Ecto neural progenitor cell (in vitro differentiated cells): ENCODE measurements at regions not wholly inside any gene's neighbourhood (a gene's known extent, or its start where the extent isn't known, plus 50 kb on each side); places are given as distances from the start of the nearest gene placed in this dataset.
"Not testable (repeated sequence)": the region's sequence is repeated elsewhere in the genome, so short reads cannot be mapped to it uniquely, and the experiment has no call there.

ENCODE experiments used
- DNase-seq: peaks from one replicate; pipeline ENCODE4 v3.0.0-alpha.2; 2018; ENCODE audit warnings: low spot score

GRCh38 chr13:50130123-50130946 is 115.1 kb downstream of the KCNRG start:
- peak; percentile 71 for DNase-seq

- peak; percentile 51 for DNase-seq
Measured at GRCh38 chr13:50131920-50132903, 117.0 kb downstream of the KCNRG start.

GRCh38 chr13:50132904-50133357 is 117.7 kb downstream of the KCNRG start:
- no peak for DNase-seq

- DNase-seq, result peak; percentile 62
Measured at GRCh38 chr13:50133358-50133953, 118.2 kb downstream of the KCNRG start.

- DNase-seq, result no peak
Measured at GRCh38 chr13:50136226-50136625, 121.0 kb downstream of the KCNRG start.

GRCh38 chr13:50136678-50137077 is 121.4 kb downstream of the KCNRG start:
- DNase-seq, result no peak

- not testable (repeated sequence) for DNase-seq
Measured at GRCh38 chr13:50139435-50139934, 124.2 kb downstream of the KCNRG start.

GRCh38 chr13:50140153-50140552 is 124.9 kb downstream of the KCNRG start:
- DNase-seq, result no peak

- no peak for DNase-seq
Measured at GRCh38 chr13:50140581-50141374, 125.5 kb downstream of the KCNRG start.

GRCh38 chr13:50141375-50141975 is 126.2 kb downstream of the KCNRG start:
- DNase-seq, result no peak

- DNase-seq, result no peak
Measured at GRCh38 chr13:50144246-50145160, 129.3 kb downstream of the KCNRG start.

- no peak for DNase-seq
Measured at GRCh38 chr13:50149214-50149613, 134.0 kb downstream of the KCNRG start.

GRCh38 chr13:50149932-50150331 is 134.7 kb downstream of the KCNRG start:
- DNase-seq, result no peak

GRCh38 chr13:50152224-50152623 is 137.0 kb downstream of the KCNRG start:
- DNase-seq, result no peak

GRCh38 chr13:50152655-50153309 is 137.5 kb downstream of the KCNRG start:
- DNase-seq, result no peak

GRCh38 chr13:50153401-50153800 is 138.2 kb downstream of the KCNRG start:
- no peak for DNase-seq

GRCh38 chr13:50153876-50154275 is 138.6 kb downstream of the KCNRG start:
- no peak for DNase-seq

GRCh38 chr13:50154697-50155096 is 139.5 kb downstream of the KCNRG start:
- DNase-seq, result no peak

GRCh38 chr13:50156140-50156539 is 140.9 kb downstream of the KCNRG start:
- DNase-seq, result no peak
